AG04450 (cell line): ENCODE measurements at regions not wholly inside any gene's neighbourhood (a gene's known extent, or its start where the extent isn't known, plus 50 kb on each side); places are given as distances from the start of the nearest gene placed in this dataset.

Experiments used
- CTCF ChIA-PET: fragments of 300-600, 350-600 bp; formaldehyde crosslinking; extraction: SDS; loops from one replicate; lab custom pipeline; 2022; ENCODE audit warnings: antibody characterized with exemption, inconsistent platforms; lab: Charles Lee
- POLR2A ChIA-PET: fragments of 350-600 bp; formaldehyde crosslinking; extraction: SDS; loops from one replicate; lab custom pipeline; 2021; ENCODE audit warnings: antibody characterized with exemption, inconsistent platforms; lab: Yijun Ruan, JAX
- DNase-seq: peaks from one replicate; pipeline ENCODE4 v3.0.0-alpha.2; 2011; ENCODE audit warnings: low read depth, low spot score
- H3K27ac ChIP-seq: one replicate; pipeline ENCODE4 v1.5.1; 2012; ENCODE audit warnings: low read depth, low read length, control low read depth
- H3K27me3 ChIP-seq: one replicate; pipeline ENCODE4 v1.6.0; 2012; ENCODE audit warnings: low read length; ENCODE audit not compliant: control insufficient read depth, insufficient read depth
- H3K4me3 ChIP-seq: 2 replicates; pipeline ENCODE4 v1.5.1; 2011; ENCODE audit warnings: mild to moderate bottlenecking, low read depth, low read length, control low read depth
- H3K9me3 ChIP-seq: 2 replicates; pipeline ENCODE4 v1.5.1; 2012; ENCODE audit warnings: low read length; ENCODE audit not compliant: control insufficient read depth, insufficient read depth
- TF ChIP-seq, protein P1 (sequence below): IDR thresholded peaks from 2 replicates; pipeline ENCODE4 v1.5.1; 2011; ENCODE audit warnings: low read depth, low read length, control low read depth, inconsistent platforms

DNA sequence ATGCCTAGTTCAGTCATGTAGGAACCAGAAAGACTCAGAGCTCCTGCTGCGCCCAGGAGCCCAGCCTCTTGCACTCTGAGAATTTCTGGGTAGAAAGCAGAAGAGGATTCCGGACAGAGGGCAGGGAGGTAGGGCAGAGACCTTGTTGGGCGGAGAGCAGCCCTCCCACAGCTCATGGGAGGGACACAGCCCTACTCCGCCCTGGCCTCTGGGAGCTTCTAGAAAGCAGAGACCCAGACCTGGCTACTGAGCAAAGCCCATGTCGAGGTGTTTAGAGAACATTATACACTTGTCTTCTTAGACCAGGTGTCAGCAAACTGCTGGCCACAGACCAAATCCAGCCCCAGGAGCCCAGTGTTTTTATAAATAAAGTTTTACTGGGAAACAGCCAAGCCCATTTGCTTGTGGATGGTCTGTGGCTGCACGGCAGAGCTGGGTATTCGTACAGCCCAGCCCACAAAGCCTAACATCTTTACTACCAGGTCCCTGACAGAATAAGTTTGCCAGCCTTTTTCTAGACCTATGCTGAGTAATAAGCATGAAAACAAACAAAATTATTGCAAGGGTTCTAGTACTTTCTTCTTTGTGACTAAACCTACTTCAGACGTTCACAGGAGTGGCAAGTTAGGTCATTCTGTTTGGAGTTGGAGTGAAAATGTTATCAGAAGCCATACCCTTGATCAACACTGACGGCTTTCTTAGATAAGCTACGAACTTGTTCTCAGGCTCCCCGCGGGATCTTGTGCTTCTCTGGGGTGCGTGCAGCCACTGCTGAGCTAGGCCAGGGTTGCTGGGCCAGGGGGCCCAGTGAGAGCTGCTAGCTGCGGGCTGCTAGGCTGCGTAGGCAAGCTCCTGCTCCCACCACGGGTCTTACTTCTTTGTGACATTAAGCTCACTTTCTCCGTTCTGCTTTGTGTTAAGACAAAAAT is 235.1 kb upstream of the FOXQ1 start:
- TF ChIP-seq, protein P1, sequence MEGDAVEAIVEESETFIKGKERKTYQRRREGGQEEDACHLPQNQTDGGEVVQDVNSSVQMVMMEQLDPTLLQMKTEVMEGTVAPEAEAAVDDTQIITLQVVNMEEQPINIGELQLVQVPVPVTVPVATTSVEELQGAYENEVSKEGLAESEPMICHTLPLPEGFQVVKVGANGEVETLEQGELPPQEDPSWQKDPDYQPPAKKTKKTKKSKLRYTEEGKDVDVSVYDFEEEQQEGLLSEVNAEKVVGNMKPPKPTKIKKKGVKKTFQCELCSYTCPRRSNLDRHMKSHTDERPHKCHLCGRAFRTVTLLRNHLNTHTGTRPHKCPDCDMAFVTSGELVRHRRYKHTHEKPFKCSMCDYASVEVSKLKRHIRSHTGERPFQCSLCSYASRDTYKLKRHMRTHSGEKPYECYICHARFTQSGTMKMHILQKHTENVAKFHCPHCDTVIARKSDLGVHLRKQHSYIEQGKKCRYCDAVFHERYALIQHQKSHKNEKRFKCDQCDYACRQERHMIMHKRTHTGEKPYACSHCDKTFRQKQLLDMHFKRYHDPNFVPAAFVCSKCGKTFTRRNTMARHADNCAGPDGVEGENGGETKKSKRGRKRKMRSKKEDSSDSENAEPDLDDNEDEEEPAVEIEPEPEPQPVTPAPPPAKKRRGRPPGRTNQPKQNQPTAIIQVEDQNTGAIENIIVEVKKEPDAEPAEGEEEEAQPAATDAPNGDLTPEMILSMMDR: no peak
- CTCF ChIA-PET: no interaction called here

DNA sequence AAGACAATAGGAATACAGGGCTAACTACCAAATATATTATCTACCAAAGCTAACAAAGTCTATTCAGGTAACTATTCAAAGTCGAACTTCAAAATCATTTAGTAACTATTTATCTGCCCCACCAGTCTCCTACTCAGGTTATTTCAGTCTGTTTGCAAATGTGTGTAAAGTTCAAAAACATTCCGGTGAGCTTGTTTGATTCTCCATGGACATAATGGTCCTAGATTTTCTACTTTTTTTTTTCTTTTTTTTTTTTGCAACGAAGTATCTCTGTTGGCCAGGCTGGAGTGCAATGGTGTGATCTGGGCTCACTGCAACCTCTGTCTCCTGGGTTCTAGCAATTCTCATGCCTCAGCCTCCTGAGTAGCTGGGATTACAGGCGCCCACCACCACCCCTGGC is 236.0 kb upstream of the FOXQ1 start:
- DNase-seq: no peak
- TF ChIP-seq, protein P1: no peak
- peaks cover 5% of the 10 kb centered on the region; the same call in 1 of the 2 replicates for H3K9me3 ChIP-seq
- no peak overlapping the region for H3K27ac ChIP-seq
- peaks cover 6% of the 10 kb centered on the region for H3K27me3 ChIP-seq
- H3K4me3 ChIP-seq: no peak overlapping the region
- POLR2A ChIA-PET: no interaction called here
- CTCF ChIA-PET: interaction anchor here (0.9 kb wide), 1 partner anchor 284 kb away, joined by 3 read pairs; no protein-coding TSS in a partner anchor

More for the DNA sequence above, 235.1 kb upstream of the FOXQ1 start:
- peaks cover 5% of the 10 kb centered on the region; the same call in 1 of the 2 replicates for H3K9me3 ChIP-seq
- peaks cover 6% of the 10 kb centered on the region for H3K27me3 ChIP-seq
- no peak overlapping the region for H3K27ac ChIP-seq
- DNase-seq: no peak
- H3K4me3 ChIP-seq: no peak overlapping the region
- POLR2A ChIA-PET: no interaction called here

DNA sequence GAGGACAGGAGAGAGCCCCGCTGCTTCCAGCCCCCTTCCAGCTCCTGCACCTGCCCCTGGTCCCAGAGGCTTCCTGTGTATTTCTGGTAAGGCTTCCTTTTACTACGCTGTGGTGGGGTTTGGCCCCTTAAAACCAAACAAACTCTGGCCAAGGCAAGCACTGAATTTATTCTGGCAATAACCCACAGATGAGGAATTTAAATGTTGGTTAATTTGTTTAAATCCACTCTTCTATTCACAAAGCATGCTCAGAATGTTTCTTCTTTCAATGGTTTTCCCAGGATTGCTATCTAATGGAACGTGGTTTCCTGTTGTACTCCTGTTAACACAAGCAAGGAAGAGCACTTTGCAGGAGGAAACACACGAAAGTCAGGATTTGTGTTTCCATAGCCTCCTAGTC is 236.5 kb upstream of the FOXQ1 start:
- CTCF ChIA-PET: interaction anchor here (0.9 kb wide), 1 partner anchor 284 kb away, joined by 3 read pairs; no protein-coding TSS in a partner anchor
- peaks cover 5% of the 10 kb centered on the region; the same call in 1 of the 2 replicates for H3K9me3 ChIP-seq
- TF ChIP-seq, protein P1: no peak

DNA sequence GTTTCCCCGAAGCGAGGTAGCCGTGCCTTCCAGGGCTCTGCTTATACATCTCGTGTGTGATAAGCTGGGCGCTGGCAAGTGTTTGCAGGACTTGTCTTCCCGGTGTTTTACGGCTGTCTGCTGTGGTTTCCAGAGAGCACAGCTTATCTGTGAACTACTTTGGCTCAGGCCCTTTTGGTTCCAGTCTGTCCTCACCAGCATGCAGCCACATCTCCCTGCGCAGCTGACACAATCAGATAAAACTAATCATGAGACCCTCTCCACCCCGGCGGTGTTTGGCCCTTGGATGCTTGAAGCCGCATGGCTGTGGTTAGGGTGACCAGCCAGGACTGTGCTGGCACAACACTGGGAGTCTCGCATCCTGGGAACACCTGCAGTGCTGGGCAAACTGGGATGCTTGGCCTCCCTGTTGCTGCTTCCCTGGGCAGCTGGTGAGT is 241.8 kb upstream of the FOXQ1 start:
- no peaks in the 10 kb centered on the region for H3K9me3 ChIP-seq
- H3K27me3 ChIP-seq: peaks cover 5% of the 10 kb centered on the region
- ChIA-PET CTCF (interaction anchor here (0.7 to 1.0 kb wide), 3 partner anchors 317 to 477 kb away, joined by 3 to 4 read pairs (median 3); no protein-coding TSS in a partner anchor), POLR2A (no interaction called here)
- DNase-seq: no peak
- TF ChIP-seq, protein P1: no peak
- H3K27ac ChIP-seq: no peak overlapping the region
- H3K4me3 ChIP-seq: no peak overlapping the region

More for the DNA sequence above, 236.5 kb upstream of the FOXQ1 start:
- DNase-seq: no peak
- no peak overlapping the region for H3K4me3 ChIP-seq
- POLR2A ChIA-PET: no interaction called here
- H3K27ac ChIP-seq: no peak overlapping the region
- peaks cover 6% of the 10 kb centered on the region for H3K27me3 ChIP-seq

DNA sequence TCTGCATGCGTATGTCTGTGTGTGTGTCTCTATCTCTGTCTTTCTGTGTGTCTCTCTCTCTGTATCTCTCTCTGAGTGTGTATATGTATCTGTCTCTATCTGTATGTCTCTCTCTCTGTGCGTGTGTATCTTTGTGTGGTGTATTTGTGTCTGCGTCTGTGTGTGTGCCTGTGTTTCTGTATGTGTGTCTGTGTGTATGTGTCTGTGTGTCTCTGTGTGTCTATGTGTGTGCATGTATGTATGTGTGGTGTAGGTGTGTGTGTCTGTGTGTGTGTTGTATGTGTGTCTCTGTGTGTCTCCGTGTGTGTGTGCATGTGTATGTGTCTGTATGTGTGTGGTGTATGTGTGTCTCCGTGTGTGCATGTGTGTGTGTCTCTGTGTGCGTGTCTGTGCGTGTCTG is 243.0 kb upstream of the FOXQ1 start:
- Histone ChIP-seq H3K9me3 (no peaks in the 10 kb centered on the region), H3K27me3 (peaks cover 5% of the 10 kb centered on the region), H3K4me3 (no peak overlapping the region), H3K27ac (no peak overlapping the region)
- no peak for DNase-seq
- CTCF ChIA-PET: interaction anchor here (1.0 kb wide), 1 partner anchor 476 kb away, joined by 4 read pairs; no protein-coding TSS in a partner anchor
- POLR2A ChIA-PET: no interaction called here
- TF ChIP-seq, protein P1: no peak
